ENCODE measurements at regions not wholly inside any gene's neighbourhood (a gene's known extent, or its start where the extent isn't known, plus 50 kb on each side); places are given as distances from the start of the nearest gene placed in this dataset.

GRCh38 chr18:41558715-41559114 is 396.3 kb upstream of the PIK3C3 start:
- no peaks in the 10 kb centered on the region for H3K9me3 ChIP-seq
- WGBS, 2 donors (ENCODE audit: low coverage in 1 of 2): 0 to 18% methylated on average over 1 of the region's 1 CpG
- in situ Hi-C loops (cut with MboI; ENCODE audit: low pct_ligation_motif_present in 1 of 4, low pct_unique_long_range_greater_than_20kb in 1 of 4, low sequenced_read_pairs in 3 of 4): no loop called here
- no peaks in the 10 kb centered on the region for H3K36me3 ChIP-seq
- no peak overlapping the region for H3K27ac ChIP-seq
- no peak for DNase-seq
- H3K4me1 ChIP-seq: no peaks in the 10 kb centered on the region
- TF ChIP-seq, protein P1, sequence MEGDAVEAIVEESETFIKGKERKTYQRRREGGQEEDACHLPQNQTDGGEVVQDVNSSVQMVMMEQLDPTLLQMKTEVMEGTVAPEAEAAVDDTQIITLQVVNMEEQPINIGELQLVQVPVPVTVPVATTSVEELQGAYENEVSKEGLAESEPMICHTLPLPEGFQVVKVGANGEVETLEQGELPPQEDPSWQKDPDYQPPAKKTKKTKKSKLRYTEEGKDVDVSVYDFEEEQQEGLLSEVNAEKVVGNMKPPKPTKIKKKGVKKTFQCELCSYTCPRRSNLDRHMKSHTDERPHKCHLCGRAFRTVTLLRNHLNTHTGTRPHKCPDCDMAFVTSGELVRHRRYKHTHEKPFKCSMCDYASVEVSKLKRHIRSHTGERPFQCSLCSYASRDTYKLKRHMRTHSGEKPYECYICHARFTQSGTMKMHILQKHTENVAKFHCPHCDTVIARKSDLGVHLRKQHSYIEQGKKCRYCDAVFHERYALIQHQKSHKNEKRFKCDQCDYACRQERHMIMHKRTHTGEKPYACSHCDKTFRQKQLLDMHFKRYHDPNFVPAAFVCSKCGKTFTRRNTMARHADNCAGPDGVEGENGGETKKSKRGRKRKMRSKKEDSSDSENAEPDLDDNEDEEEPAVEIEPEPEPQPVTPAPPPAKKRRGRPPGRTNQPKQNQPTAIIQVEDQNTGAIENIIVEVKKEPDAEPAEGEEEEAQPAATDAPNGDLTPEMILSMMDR (IDR thresholded peaks at IDR 0.05): no peak
- TF ChIP-seq POLR2A (IDR thresholded peaks at IDR 0.05): no peak
- no peak for TF ChIP-seq POLR2AphosphoS5 (IDR thresholded peaks at IDR 0.05)
- no peak for TF ChIP-seq EP300 (IDR thresholded peaks at IDR 0.05; ENCODE audit: low read depth)
- intact Hi-C loops (cut with DNase I; ENCODE audit: low total_unique reads): no loop called here
- no peak overlapping the region for H3K4me3 ChIP-seq
- H3K27me3 ChIP-seq: no peaks in the 10 kb centered on the region

DNA sequence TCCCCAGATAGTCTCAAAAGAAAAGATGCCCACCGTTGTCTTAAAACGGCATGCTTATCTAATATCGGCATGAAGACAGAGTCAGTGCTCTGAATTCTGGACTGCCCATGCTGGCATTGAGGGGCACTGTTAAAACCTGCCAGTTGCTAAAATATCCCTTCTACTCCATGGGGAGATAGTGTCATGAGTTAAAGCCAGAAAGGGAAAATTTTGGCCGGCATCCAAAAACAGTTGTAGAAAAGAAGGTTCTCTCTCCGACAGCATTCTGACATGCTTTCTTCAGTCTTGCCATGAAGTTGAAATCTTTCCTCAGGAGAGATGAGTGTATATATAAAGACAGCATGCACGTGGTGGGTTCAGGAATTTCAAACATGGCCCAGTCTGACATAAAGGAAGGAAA is 401.3 kb upstream of the PIK3C3 start:
- DNase-seq: no peak
- TF ChIP-seq POLR2AphosphoS5 (IDR thresholded peaks at IDR 0.05) (no peak), POLR2A (IDR thresholded peaks at IDR 0.05) (no peak), EP300 (IDR thresholded peaks at IDR 0.05; ENCODE audit: low read depth) (no peak)
- TF ChIP-seq, protein P1 (IDR thresholded peaks at IDR 0.05): no peak
- no peaks in the 10 kb centered on the region for H3K27me3 ChIP-seq
- H3K9me3 ChIP-seq: no peaks in the 10 kb centered on the region
- no peaks in the 10 kb centered on the region for H3K36me3 ChIP-seq
- no peaks in the 10 kb centered on the region for H3K4me1 ChIP-seq
- no peak overlapping the region for H3K27ac ChIP-seq
- no peak overlapping the region for H3K4me3 ChIP-seq
- 74 to 85% methylated on average over 4 to 6 of the region's 6 CpGs for WGBS, 2 donors (ENCODE audit: low coverage in 1 of 2)
- intact Hi-C loops (cut with DNase I; ENCODE audit: low total_unique reads) (no loop called here), in situ Hi-C loops (cut with MboI; ENCODE audit: low pct_ligation_motif_present in 1 of 4, low pct_unique_long_range_greater_than_20kb in 1 of 4, low sequenced_read_pairs in 3 of 4) (no loop called here)

- no peaks in the 10 kb centered on the region for H3K27me3 ChIP-seq
- in situ Hi-C loops (cut with MboI; ENCODE audit: low pct_ligation_motif_present in 1 of 4, low pct_unique_long_range_greater_than_20kb in 1 of 4, low sequenced_read_pairs in 3 of 4) (no loop called here), intact Hi-C loops (cut with DNase I; ENCODE audit: low total_unique reads) (no loop called here)
- no peak for DNase-seq
- no peak overlapping the region for H3K4me3 ChIP-seq
- no peak overlapping the region for H3K27ac ChIP-seq
- WGBS, 2 donors (ENCODE audit: low coverage in 1 of 2): 74 to 75% methylated on average over 8 to 9 of the region's 9 CpGs
- TF ChIP-seq EP300 (IDR thresholded peaks at IDR 0.05; ENCODE audit: low read depth): no peak
- no peak for TF ChIP-seq POLR2A (IDR thresholded peaks at IDR 0.05)
- no peak for TF ChIP-seq POLR2AphosphoS5 (IDR thresholded peaks at IDR 0.05)
- TF ChIP-seq, protein P1 (IDR thresholded peaks at IDR 0.05): no peak
- no peaks in the 10 kb centered on the region for H3K9me3 ChIP-seq
- no peaks in the 10 kb centered on the region for H3K4me1 ChIP-seq
- H3K36me3 ChIP-seq: no peaks in the 10 kb centered on the region
Observed at GRCh38 chr18:41548521-41549260, 406.3 kb upstream of the PIK3C3 start.

- H3K9me3 ChIP-seq: no peaks in the 10 kb centered on the region
- H3K4me1 ChIP-seq: no peaks in the 10 kb centered on the region
- in situ Hi-C loops (cut with MboI; ENCODE audit: low pct_ligation_motif_present in 1 of 4, low pct_unique_long_range_greater_than_20kb in 1 of 4, low sequenced_read_pairs in 3 of 4): no loop called here
- 67 to 94% methylated on average over 2 of the region's 2 CpGs for WGBS, 2 donors (ENCODE audit: low coverage in 1 of 2)
- TF ChIP-seq POLR2AphosphoS5 (IDR thresholded peaks at IDR 0.05) (no peak), POLR2A (IDR thresholded peaks at IDR 0.05) (no peak), EP300 (IDR thresholded peaks at IDR 0.05; ENCODE audit: low read depth) (no peak)
- TF ChIP-seq, protein P1 (IDR thresholded peaks at IDR 0.05): no peak
- H3K4me3 ChIP-seq: no peak overlapping the region
- no peak overlapping the region for H3K27ac ChIP-seq
- no peaks in the 10 kb centered on the region for H3K36me3 ChIP-seq
- intact Hi-C loops (cut with DNase I; ENCODE audit: low total_unique reads): no loop called here
- DNase-seq: no peak
- no peaks in the 10 kb centered on the region for H3K27me3 ChIP-seq
Observed at GRCh38 chr18:41545091-41545888, 409.7 kb upstream of the PIK3C3 start.
